Endothelial cell of umbilical vein (primary cell): ENCODE measurements at regions not wholly inside any gene's neighbourhood (a gene's known extent, or its start where the extent isn't known, plus 50 kb on each side); places are given as distances from the start of the nearest gene placed in this dataset.
"Not testable (repeated sequence)": the region's sequence is repeated elsewhere in the genome, so short reads cannot be mapped to it uniquely, and the experiment has no call there.

Experiments
- BruUV-seq: library from RNA; stranded (reverse); fragments of 400-500 nt; replicated peaks from 2 replicates; lab custom pipeline; 2021; lab: Mats Ljungman, UMichigan
- CTCF ChIA-PET: fragments of 300-600, 350-600 bp; sonication (Branson Sonifier 250); formaldehyde crosslinking; loops from one replicate; lab custom pipeline; 2021; ENCODE audit warnings: antibody characterized with exemption, inconsistent platforms; lab: Charles Lee
- POLR2A ChIA-PET: fragments of 300-600, 350-600 bp; sonication (Branson Sonifier 250); formaldehyde crosslinking; loops from one replicate; lab custom pipeline; 2021; ENCODE audit warnings: antibody characterized with exemption, inconsistent platforms; lab: Charles Lee
- DNase-seq: peaks from one replicate; pipeline ENCODE4 v3.0.0-alpha.2; 2011; ENCODE audit warnings: low read depth, low spot score
- FAIRE-seq: peaks from 2 replicates; lab custom pipeline; 2011; peaks lifted over from hg19 to GRCh38; lab: Jason Lieb, UNC
- H2AFZ ChIP-seq: 2 replicates; pipeline ENCODE4 v1.6.0; 2012; ENCODE audit warnings: low read depth, low read length, control low read depth, inconsistent platforms
- H3K27ac ChIP-seq: 2 replicates; pipeline ENCODE4 v1.5.1; 2011; ENCODE audit warnings: low read depth, mild to moderate bottlenecking, control low read depth, low read length, moderate library complexity; ENCODE audit not compliant: insufficient read depth
- H3K27me3 ChIP-seq, 2 experiments: 2 replicates each; pipeline versions ENCODE4 v1.6.0 to v1.6.1; 2011; ENCODE audit warnings: low read length in 2 of 2, mixed read lengths in 1 of 2; ENCODE audit not compliant: control insufficient read depth in 2 of 2, insufficient read depth in 2 of 2
- H3K36me3 ChIP-seq, 2 experiments: 2 replicates in 1 of 2; 3 replicates in 1 of 2; pipeline ENCODE4 v1.5.1; 2011; ENCODE audit warnings: low read length in 2 of 2, mild to moderate bottlenecking in 1 of 2, moderate library complexity in 1 of 2; ENCODE audit not compliant: control insufficient read depth in 2 of 2, insufficient read depth in 2 of 2; ENCODE audit errors: extremely low read depth in 1 of 2
- H3K4me1 ChIP-seq: 3 replicates; pipeline ENCODE4 v1.5.1; 2011; ENCODE audit warnings: mild to moderate bottlenecking, low read length; ENCODE audit not compliant: control insufficient read depth, insufficient read depth; ENCODE audit errors: extremely low read depth
- H3K4me2 ChIP-seq: 2 replicates; pipeline ENCODE4 v1.6.1; 2011; ENCODE audit warnings: low read length, control low read depth, mixed read lengths; ENCODE audit not compliant: insufficient read depth
- H3K4me3 ChIP-seq, 3 experiments: fragments of 200-600 bp in 1 of 3; sonication (generic), shearing (Covaris generic) in 1 of 3; replicated peaks in 1 of 3; 2 replicates each; pipeline ENCODE4 v1.5.1; 2011 to 2016; ENCODE audit warnings: control low read depth in 3 of 3, low read length in 3 of 3, mild to moderate bottlenecking in 2 of 3, inconsistent platforms in 1 of 3, low read depth in 1 of 3, moderate library complexity in 1 of 3; ENCODE audit not compliant: insufficient read depth in 1 of 3
- H3K79me2 ChIP-seq: 2 replicates; pipeline ENCODE4 v1.6.0; 2012; ENCODE audit warnings: low read length, inconsistent platforms; ENCODE audit not compliant: control insufficient read depth, insufficient read depth
- H3K9ac ChIP-seq: replicated peaks from 2 replicates; pipeline ENCODE3; 2011; ENCODE audit warnings: low read length, control low read depth; ENCODE audit not compliant: insufficient read depth; ENCODE audit errors: extremely low read depth
- H3K9me1 ChIP-seq: replicated peaks from 3 replicates; pipeline ENCODE4 v1.6.0; 2011; ENCODE audit warnings: mild to moderate bottlenecking, low read length; ENCODE audit not compliant: control insufficient read depth, insufficient read depth; ENCODE audit errors: extremely low read depth
- H3K9me3 ChIP-seq: replicated peaks from 2 replicates; pipeline ENCODE4 v1.5.1; 2012; ENCODE audit warnings: low read length, inconsistent platforms; ENCODE audit not compliant: control insufficient read depth, insufficient read depth
- H4K20me1 ChIP-seq: replicated peaks from 2 replicates; pipeline ENCODE3; 2011; ENCODE audit warnings: mild to moderate bottlenecking, low read length; ENCODE audit not compliant: control insufficient read depth, insufficient read depth; ENCODE audit errors: extremely low read depth
- CTCF ChIP-seq, 2 donors: IDR thresholded peaks; 1 replicate in 1 of 2; 2 replicates in 1 of 2; pipeline ENCODE4 v1.5.1; 2011; ENCODE audit warnings: low read length in 2 of 2, mild to moderate bottlenecking in 2 of 2, moderate library complexity in 2 of 2, control low read depth in 1 of 2, inconsistent platforms in 1 of 2, low read depth in 1 of 2; ENCODE audit not compliant: insufficient read depth in 1 of 2; ENCODE audit errors: extremely low read depth in 1 of 2
- EZH2 ChIP-seq: IDR thresholded peaks from 2 replicates; pipeline ENCODE4 v1.6.1; 2012; ENCODE audit warnings: borderline replicate concordance, low read depth, mild to moderate bottlenecking, moderate library complexity, low read length, inconsistent platforms; ENCODE audit not compliant: severe bottlenecking
- FOS ChIP-seq: IDR thresholded peaks from 2 replicates; pipeline ENCODE4 v1.6.1; 2011; ENCODE audit warnings: mild to moderate bottlenecking, low read length, moderate library complexity, borderline replicate concordance; ENCODE audit not compliant: insufficient read depth
- JUN ChIP-seq: IDR thresholded peaks from 2 replicates; pipeline ENCODE4 v1.6.1; 2011; ENCODE audit warnings: borderline replicate concordance, low read depth; ENCODE audit not compliant: insufficient read length, insufficient read depth
- MAX ChIP-seq: IDR thresholded peaks from 2 replicates; pipeline ENCODE4 v1.6.1; 2011; ENCODE audit not compliant: insufficient read depth, insufficient read length
- MYC ChIP-seq: IDR thresholded peaks from one replicate; pipeline ENCODE4 v1.6.1; 2011; ENCODE audit warnings: mild to moderate bottlenecking, low read depth, low read length
- dilution Hi-C: fragments of 300-500 bp; cut with MboI; formaldehyde crosslinking; loops from one replicate; pipeline ENCODE4 v1.15.0; 2019; ENCODE audit warnings: low sequenced_read_pairs; ENCODE audit not compliant: extremely low pct_ligation_motif_present
- intact Hi-C: fragments of 100-400 bp; cut with micrococcal nuclease; formaldehyde crosslinking; loops from one replicate; pipeline ENCODE4 v1.10.0; 2022

GRCh38 chr7:124618871-124619270 is 146.7 kb downstream of the GPR37 start:
- ChIA-PET POLR2A (no interaction called here), CTCF (no interaction called here)
- Histone ChIP-seq H3K36me3 (no peaks in the 10 kb centered on the region), H4K20me1 (no peaks in the 10 kb centered on the region), H3K4me1 (no peaks in the 10 kb centered on the region), H3K4me3 (no peak overlapping the region), H3K27me3 (no peaks in the 10 kb centered on the region), H2AFZ (no peak overlapping the region), H3K9me1 (no peaks in the 10 kb centered on the region), H3K79me2 (no peaks in the 10 kb centered on the region), H3K9me3 (no peaks in the 10 kb centered on the region), H3K4me2 (no peak overlapping the region), H3K9ac (no peak overlapping the region), H3K27ac (no peak overlapping the region)
- no peak for TF ChIP-seq CTCF (IDR thresholded peaks at IDR 0.05; ENCODE audit: extremely low read depth in 1 of 2, insufficient read depth in 1 of 2, low read depth in 1 of 2, low read length in 2 of 2)
- TF ChIP-seq MYC: no peak
- TF ChIP-seq MAX: no peak
- TF ChIP-seq EZH2: no peak
- no peak for TF ChIP-seq JUN
- TF ChIP-seq FOS: no peak
- intact Hi-C loops (no loop called here), dilution Hi-C loops (no loop called here)
- no TSS peak for BruUV-seq
- DNase-seq (no peak), FAIRE-seq (no peak)

GRCh38 chr7:124618051-124618450 is 147.5 kb downstream of the GPR37 start:
- H3K4me2 ChIP-seq, CTCF ChIA-PET, H3K9me3 ChIP-seq, H2AFZ ChIP-seq, H3K79me2 ChIP-seq, DNase-seq, H4K20me1 ChIP-seq, H3K4me1 ChIP-seq, intact Hi-C loops, POLR2A ChIA-PET, H3K36me3 ChIP-seq, H3K9ac ChIP-seq, dilution Hi-C loops, BruUV-seq, FAIRE-seq, H3K27me3 ChIP-seq, H3K4me3 ChIP-seq, H3K9me1 ChIP-seq, H3K27ac ChIP-seq: not testable (repeated sequence)
